Adipose tissue (tissue), 3 donors: ENCODE measurements at regions not wholly inside any gene's neighbourhood (a gene's known extent, or its start where the extent isn't known, plus 50 kb on each side); places are given as distances from the start of the nearest gene placed in this dataset.

ENCODE experiments used
- H3K27ac ChIP-seq: one replicate; pipeline ENCODE4 v1.5.1; 2013; ENCODE audit warnings: low read depth, low read length
- WGBS, 3 donors: extraction: QIAGEN DNeasy Blood & Tissue Kit; methylation state at CpG; one replicate each; pipeline ENCODE4 v1.1.7; 2013; 5-methylcytosine and 5-hydroxymethylcytosine counted together
- donor health status: healthy with polysubstance abuse.
- donor health status: Bipolar disorder and iron deficiency.
- donor health status: healthy.

GRCh38 chr12:47570151-47570550, 135.7 kb downstream of the RPAP3 start:
- no peak overlapping the region for H3K27ac ChIP-seq
- 68 to 88% (median 83%) methylated on average over 3 of the region's 3 CpGs for WGBS, 3 donors

- no peak overlapping the region for H3K27ac ChIP-seq
- WGBS, 3 donors = 72 to 85% (median 74%) methylated on average over 3 of the region's 3 CpGs
Observed at GRCh38 chr12:47562201-47562600, 143.6 kb downstream of the RPAP3 start.

GRCh38 chr12:47561746-47562145, 144.1 kb downstream of the RPAP3 start:
- WGBS, 3 donors = 68 to 84% (median 74%) methylated on average over 2 of the region's 2 CpGs
- H3K27ac ChIP-seq = no peak overlapping the region

- H3K27ac ChIP-seq = no peak overlapping the region
- 58 to 90% (median 69%) methylated on average over 2 of the region's 2 CpGs for WGBS, 3 donors
Observed at GRCh38 chr12:47560415-47560814, 145.4 kb downstream of the RPAP3 start.

- 69 to 88% (median 79%) methylated on average over 5 of the region's 5 CpGs for WGBS, 3 donors
- no peak overlapping the region for H3K27ac ChIP-seq
Observed at GRCh38 chr12:47558625-47559345, 147.0 kb downstream of the RPAP3 start.

GRCh38 chr12:47557386-47557785, 148.4 kb downstream of the RPAP3 start:
- H3K27ac ChIP-seq = no peak overlapping the region
- WGBS, 3 donors = 73 to 87% (median 75%) methylated on average over 5 of the region's 5 CpGs

GRCh38 chr12:47556261-47557030, 149.4 kb downstream of the RPAP3 start:
- WGBS, 3 donors = 72 to 87% (median 86%) methylated on average over 4 of the region's 4 CpGs
- no peak overlapping the region for H3K27ac ChIP-seq

GRCh38 chr12:47554046-47554653, 151.7 kb downstream of the RPAP3 start:
- no peak overlapping the region for H3K27ac ChIP-seq
- WGBS, 3 donors = 58 to 69% (median 58%) methylated on average over 3 of the region's 3 CpGs

GRCh38 chr12:47553266-47553665, 152.6 kb downstream of the RPAP3 start:
- no peak overlapping the region for H3K27ac ChIP-seq
- 65 to 84% (median 83%) methylated on average over 3 of the region's 3 CpGs for WGBS, 3 donors

GRCh38 chr12:47551426-47551851, 154.4 kb downstream of the RPAP3 start:
- no peak overlapping the region for H3K27ac ChIP-seq
- 54 to 63% (median 54%) methylated on average over 3 of the region's 3 CpGs for WGBS, 3 donors

- H3K27ac ChIP-seq = no peak overlapping the region
- WGBS, 3 donors = 82 to 85% (median 83%) methylated on average over 3 of the region's 3 CpGs
Observed at GRCh38 chr12:47549258-47549657, 156.6 kb downstream of the RPAP3 start.

- H3K27ac ChIP-seq = no peak overlapping the region
Observed at GRCh38 chr12:47548401-47548800, 157.4 kb downstream of the RPAP3 start.

GRCh38 chr12:47547077-47547476, 158.8 kb downstream of the RPAP3 start:
- no peak overlapping the region for H3K27ac ChIP-seq
- WGBS, 3 donors = 83 to 89% (median 85%) methylated on average over 6 of the region's 6 CpGs

- no peak overlapping the region for H3K27ac ChIP-seq
- 57 to 78% (median 57%) methylated on average over 6 of the region's 6 CpGs for WGBS, 3 donors
Observed at GRCh38 chr12:47545938-47546609, 159.8 kb downstream of the RPAP3 start.

GRCh38 chr12:47534695-47535094, 171.1 kb downstream of the RPAP3 start:
- H3K27ac ChIP-seq = no peak overlapping the region
- 13 to 28% (median 15%) methylated on average over 2 of the region's 2 CpGs for WGBS, 3 donors

GRCh38 chr12:47530050-47530449, 175.8 kb downstream of the RPAP3 start:
- no peak overlapping the region for H3K27ac ChIP-seq

GRCh38 chr12:47527816-47528215, 178.0 kb downstream of the RPAP3 start:
- no peak overlapping the region for H3K27ac ChIP-seq
- 59 to 86% (median 85%) methylated on average over 1 of the region's 1 CpG for WGBS, 3 donors

GRCh38 chr12:47520029-47520428, 185.8 kb downstream of the RPAP3 start:
- H3K27ac ChIP-seq = no peak overlapping the region

- 75 to 83% (median 77%) methylated on average over 4 of the region's 4 CpGs for WGBS, 3 donors
- no peak overlapping the region for H3K27ac ChIP-seq
Observed at GRCh38 chr12:47517122-47517521, 188.7 kb downstream of the RPAP3 start.
